ENCODE measurements at regions not wholly inside any gene's neighbourhood (a gene's known extent, or its start where the extent isn't known, plus 50 kb on each side); places are given as distances from the start of the nearest gene placed in this dataset.

- Histone ChIP-seq H3K4me3 (ENCODE audit: low read depth, low read length) (no peak overlapping the region), H3K79me2 (ENCODE audit: control insufficient read depth, insufficient read depth, low read length, unreplicated experiment) (no peaks in the 10 kb centered on the region), H3K4me1 (ENCODE audit: control insufficient read depth, insufficient read depth, low read length, unreplicated experiment) (no peaks in the 10 kb centered on the region), H3K27ac (ENCODE audit: low read depth, low read length) (no peak overlapping the region), H3K27me3 (ENCODE audit: insufficient read depth, low read length) (no peaks in the 10 kb centered on the region), H3K36me3 (ENCODE audit: insufficient read depth, low read length) (no peaks in the 10 kb centered on the region), H2AFZ (ENCODE audit: low read length, unreplicated experiment) (no peak overlapping the region)
Measured at GRCh38 chr3:35849496-35849895, 210.2 kb downstream of the ARPP21 start.

- Histone ChIP-seq H2AFZ (ENCODE audit: low read length, unreplicated experiment) (no peak overlapping the region), H3K36me3 (ENCODE audit: insufficient read depth, low read length) (no peaks in the 10 kb centered on the region), H3K27me3 (ENCODE audit: insufficient read depth, low read length) (no peaks in the 10 kb centered on the region), H3K4me3 (ENCODE audit: low read depth, low read length) (no peak overlapping the region), H3K79me2 (ENCODE audit: control insufficient read depth, insufficient read depth, low read length, unreplicated experiment) (no peaks in the 10 kb centered on the region), H3K4me1 (ENCODE audit: control insufficient read depth, insufficient read depth, low read length, unreplicated experiment) (no peaks in the 10 kb centered on the region), H3K27ac (ENCODE audit: low read depth, low read length) (no peak overlapping the region)
Measured at GRCh38 chr3:35849963-35850362, 210.6 kb downstream of the ARPP21 start.

- no peak overlapping the region for H3K27ac ChIP-seq (ENCODE audit: low read depth, low read length)
- H3K36me3 ChIP-seq (ENCODE audit: insufficient read depth, low read length) = no peaks in the 10 kb centered on the region
- no peaks in the 10 kb centered on the region for H3K4me1 ChIP-seq (ENCODE audit: control insufficient read depth, insufficient read depth, low read length, unreplicated experiment)
- H3K79me2 ChIP-seq (ENCODE audit: control insufficient read depth, insufficient read depth, low read length, unreplicated experiment) = no peaks in the 10 kb centered on the region
- peaks cover 3% of the 10 kb centered on the region; the same call in 1 of the 2 replicates for H3K27me3 ChIP-seq (ENCODE audit: insufficient read depth, low read length)
- H2AFZ ChIP-seq (ENCODE audit: low read length, unreplicated experiment) = no peak overlapping the region
- no peak overlapping the region for H3K4me3 ChIP-seq (ENCODE audit: low read depth, low read length)
Measured at GRCh38 chr3:35857004-35857403, 217.7 kb downstream of the ARPP21 start.

GRCh38 chr3:35862057-35862456 is 222.7 kb downstream of the ARPP21 start:
- Histone ChIP-seq H3K79me2 (ENCODE audit: control insufficient read depth, insufficient read depth, low read length, unreplicated experiment) (no peaks in the 10 kb centered on the region), H3K27me3 (ENCODE audit: insufficient read depth, low read length) (peaks cover 3% of the 10 kb centered on the region; the same call in 1 of the 2 replicates), H2AFZ (ENCODE audit: low read length, unreplicated experiment) (no peak overlapping the region), H3K4me1 (ENCODE audit: control insufficient read depth, insufficient read depth, low read length, unreplicated experiment) (no peaks in the 10 kb centered on the region), H3K4me3 (ENCODE audit: low read depth, low read length) (no peak overlapping the region), H3K27ac (ENCODE audit: low read depth, low read length) (no peak overlapping the region), H3K36me3 (ENCODE audit: insufficient read depth, low read length) (no peaks in the 10 kb centered on the region)

DNA sequence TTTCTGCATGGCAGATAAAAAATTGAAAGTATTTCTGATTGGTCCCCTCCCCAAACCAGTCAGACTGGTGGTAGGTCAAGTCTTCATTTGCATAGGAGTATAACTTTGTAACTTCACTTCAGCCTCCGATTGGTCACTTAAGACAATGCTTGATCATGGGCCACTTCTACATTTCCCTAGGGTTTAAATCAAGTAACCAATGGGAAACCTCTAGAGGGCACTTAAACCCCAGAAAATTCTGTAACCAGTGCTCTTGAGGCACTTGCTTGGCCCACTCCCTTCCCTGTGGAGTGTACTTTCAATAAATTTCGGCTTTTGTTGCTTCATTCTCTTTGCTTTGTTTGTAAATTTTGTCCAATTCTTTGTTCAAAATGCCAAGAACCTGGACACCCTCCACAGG is 225.5 kb downstream of the ARPP21 start:
- Histone ChIP-seq H3K4me3 (ENCODE audit: low read depth, low read length) (no peak overlapping the region), H3K79me2 (ENCODE audit: control insufficient read depth, insufficient read depth, low read length, unreplicated experiment) (no peaks in the 10 kb centered on the region), H3K27ac (ENCODE audit: low read depth, low read length) (no peak overlapping the region), H3K27me3 (ENCODE audit: insufficient read depth, low read length) (no peaks in the 10 kb centered on the region), H3K36me3 (ENCODE audit: insufficient read depth, low read length) (no peaks in the 10 kb centered on the region), H2AFZ (ENCODE audit: low read length, unreplicated experiment) (no peak overlapping the region), H3K4me1 (ENCODE audit: control insufficient read depth, insufficient read depth, low read length, unreplicated experiment) (no peaks in the 10 kb centered on the region)

DNA sequence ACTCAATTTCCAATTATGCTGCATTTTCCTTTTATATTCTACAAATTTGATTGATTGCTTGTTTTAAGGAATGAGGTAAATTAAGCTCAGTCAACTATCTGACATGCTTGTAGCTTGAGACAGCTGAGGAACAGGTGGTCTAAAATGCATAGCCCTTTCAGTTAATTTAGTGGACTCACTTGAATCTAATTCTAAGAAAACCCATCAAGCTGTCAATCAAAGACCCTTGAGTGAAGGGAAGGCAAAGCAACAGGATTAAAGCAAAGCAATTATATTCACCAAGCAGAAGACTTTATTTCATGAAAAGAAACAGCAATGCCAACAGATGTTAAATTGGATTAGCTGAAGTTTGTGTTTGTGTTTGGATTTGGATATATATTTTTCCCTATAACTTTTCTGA is 228.5 kb downstream of the ARPP21 start:
- Histone ChIP-seq H3K27ac (ENCODE audit: low read depth, low read length) (no peak overlapping the region), H3K79me2 (ENCODE audit: control insufficient read depth, insufficient read depth, low read length, unreplicated experiment) (no peaks in the 10 kb centered on the region), H2AFZ (ENCODE audit: low read length, unreplicated experiment) (no peak overlapping the region), H3K4me3 (ENCODE audit: low read depth, low read length) (no peak overlapping the region), H3K4me1 (ENCODE audit: control insufficient read depth, insufficient read depth, low read length, unreplicated experiment) (no peaks in the 10 kb centered on the region), H3K36me3 (ENCODE audit: insufficient read depth, low read length) (no peaks in the 10 kb centered on the region), H3K27me3 (ENCODE audit: insufficient read depth, low read length) (no peaks in the 10 kb centered on the region)

- Histone ChIP-seq H2AFZ (ENCODE audit: low read length, unreplicated experiment) (no peak overlapping the region), H3K27me3 (ENCODE audit: insufficient read depth, low read length) (no peaks in the 10 kb centered on the region), H3K27ac (ENCODE audit: low read depth, low read length) (no peak overlapping the region), H3K4me3 (ENCODE audit: low read depth, low read length) (no peak overlapping the region), H3K79me2 (ENCODE audit: control insufficient read depth, insufficient read depth, low read length, unreplicated experiment) (no peaks in the 10 kb centered on the region), H3K4me1 (ENCODE audit: control insufficient read depth, insufficient read depth, low read length, unreplicated experiment) (no peaks in the 10 kb centered on the region), H3K36me3 (ENCODE audit: insufficient read depth, low read length) (no peaks in the 10 kb centered on the region)
Measured at GRCh38 chr3:35871009-35871408, 231.7 kb downstream of the ARPP21 start.

DNA sequence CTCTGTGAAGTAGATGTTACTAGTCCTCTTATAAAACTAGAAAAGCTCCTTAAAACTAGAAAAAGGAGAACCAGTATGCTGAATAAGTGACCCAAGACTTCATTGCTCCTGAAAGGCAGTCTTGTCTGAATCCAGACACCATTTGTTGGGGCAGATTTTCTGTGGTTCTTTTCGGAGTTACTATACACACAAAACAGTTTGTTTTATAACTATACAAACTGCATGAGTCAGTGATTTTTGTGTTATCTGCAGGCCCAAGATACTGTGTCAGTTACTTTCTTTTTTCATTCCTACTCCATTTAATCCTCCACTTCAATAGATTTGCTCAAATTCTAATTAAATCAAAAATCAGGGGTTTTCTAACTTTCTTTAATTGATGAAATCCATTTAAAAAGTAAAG is 244.6 kb downstream of the ARPP21 start:
- Histone ChIP-seq H3K79me2 (ENCODE audit: control insufficient read depth, insufficient read depth, low read length, unreplicated experiment) (no peaks in the 10 kb centered on the region), H3K36me3 (ENCODE audit: insufficient read depth, low read length) (no peaks in the 10 kb centered on the region), H3K4me1 (ENCODE audit: control insufficient read depth, insufficient read depth, low read length, unreplicated experiment) (no peaks in the 10 kb centered on the region), H3K27ac (ENCODE audit: low read depth, low read length) (no peak overlapping the region), H2AFZ (ENCODE audit: low read length, unreplicated experiment) (no peak overlapping the region), H3K27me3 (ENCODE audit: insufficient read depth, low read length) (no peaks in the 10 kb centered on the region), H3K4me3 (ENCODE audit: low read depth, low read length) (no peak overlapping the region)

- no peak overlapping the region for H3K4me3 ChIP-seq (ENCODE audit: low read depth, low read length)
- H3K79me2 ChIP-seq (ENCODE audit: control insufficient read depth, insufficient read depth, low read length, unreplicated experiment) = no peaks in the 10 kb centered on the region
- no peak overlapping the region for H2AFZ ChIP-seq (ENCODE audit: low read length, unreplicated experiment)
- no peaks in the 10 kb centered on the region for H3K36me3 ChIP-seq (ENCODE audit: insufficient read depth, low read length)
- H3K27ac ChIP-seq (ENCODE audit: low read depth, low read length) = no peak overlapping the region
- H3K27me3 ChIP-seq (ENCODE audit: insufficient read depth, low read length) = no peaks in the 10 kb centered on the region; the same call in 1 of the 2 replicates
- H3K4me1 ChIP-seq (ENCODE audit: control insufficient read depth, insufficient read depth, low read length, unreplicated experiment) = no peaks in the 10 kb centered on the region
Measured at GRCh38 chr3:35894735-35895134, 255.4 kb downstream of the ARPP21 start.

- H3K36me3 ChIP-seq (ENCODE audit: insufficient read depth, low read length) = no peaks in the 10 kb centered on the region
- H3K4me1 ChIP-seq (ENCODE audit: control insufficient read depth, insufficient read depth, low read length, unreplicated experiment) = no peaks in the 10 kb centered on the region
- H3K79me2 ChIP-seq (ENCODE audit: control insufficient read depth, insufficient read depth, low read length, unreplicated experiment) = no peaks in the 10 kb centered on the region
- H3K27ac ChIP-seq (ENCODE audit: low read depth, low read length) = no peak overlapping the region
- H3K27me3 ChIP-seq (ENCODE audit: insufficient read depth, low read length) = no peaks in the 10 kb centered on the region; the same call in none of the 2 replicates
- H3K4me3 ChIP-seq (ENCODE audit: low read depth, low read length) = no peak overlapping the region
- no peak overlapping the region for H2AFZ ChIP-seq (ENCODE audit: low read length, unreplicated experiment)
Measured at GRCh38 chr3:35899245-35899644, 259.9 kb downstream of the ARPP21 start.

DNA sequence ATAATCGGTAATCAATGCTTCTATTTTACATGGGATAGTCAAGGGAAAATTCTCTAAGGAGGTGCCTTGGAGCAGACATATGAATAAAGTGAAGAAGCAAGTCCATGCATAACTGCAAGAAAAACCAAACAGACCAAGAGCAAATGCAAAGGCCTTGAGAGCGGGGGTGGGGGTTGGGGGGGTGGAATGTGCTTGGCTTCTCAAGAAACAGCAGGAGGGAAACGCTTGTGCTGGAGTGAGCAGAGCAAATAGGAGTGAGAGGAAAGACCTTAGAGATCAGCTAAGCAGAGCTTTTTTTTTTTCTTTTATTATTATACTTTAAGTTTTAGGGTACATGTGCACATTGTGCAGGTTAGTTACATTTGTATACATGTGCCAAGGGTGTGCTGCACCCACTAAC is 260.8 kb downstream of the ARPP21 start:
- Histone ChIP-seq H3K36me3 (ENCODE audit: insufficient read depth, low read length) (no peaks in the 10 kb centered on the region), H3K4me1 (ENCODE audit: control insufficient read depth, insufficient read depth, low read length, unreplicated experiment) (no peaks in the 10 kb centered on the region), H3K27ac (ENCODE audit: low read depth, low read length) (no peak overlapping the region), H3K27me3 (ENCODE audit: insufficient read depth, low read length) (no peaks in the 10 kb centered on the region; the same call in none of the 2 replicates), H3K4me3 (ENCODE audit: low read depth, low read length) (no peak overlapping the region), H3K79me2 (ENCODE audit: control insufficient read depth, insufficient read depth, low read length, unreplicated experiment) (no peaks in the 10 kb centered on the region), H2AFZ (ENCODE audit: low read length, unreplicated experiment) (no peak overlapping the region)

All from ACC112 (cell line).